SK-N-SH treated with all-trans-retinoic acid at 6 μM for 48 hours (cell line): ENCODE measurements at regions not wholly inside any gene's neighbourhood (a gene's known extent, or its start where the extent isn't known, plus 50 kb on each side); places are given as distances from the start of the nearest gene placed in this dataset.

Source experiments
- ARNTL ChIP-seq: fragments of 450-650 bp; formaldehyde crosslinking; IDR thresholded peaks from 2 replicates; pipeline ENCODE4 v1.5.0; 2020; ENCODE audit warnings: low read depth, mild to moderate bottlenecking, moderate library complexity, borderline replicate concordance
- BACH2 ChIP-seq: fragments of 250-450 bp; sonication (Bioruptor Pico); IDR thresholded peaks from 2 replicates; pipeline ENCODE4 v1.9.0; 2021; ENCODE audit warnings: mild to moderate bottlenecking, borderline replicate concordance
- CSRNP3 ChIP-seq: fragments of 250-450 bp; sonication (Bioruptor Pico); IDR thresholded peaks from 2 replicates; pipeline ENCODE4 v1.5.1; 2021; ENCODE audit warnings: mild to moderate bottlenecking, moderate library complexity
- OSR1 ChIP-seq: fragments of 250-450 bp; sonication (Bioruptor Pico); IDR thresholded peaks from 2 replicates; pipeline ENCODE4 v1.8.0; 2022; ENCODE audit warnings: moderate library complexity, mild to moderate bottlenecking, inconsistent platforms
- PATZ1 ChIP-seq: fragments of 250-450 bp; sonication (Bioruptor Pico); IDR thresholded peaks from 2 replicates; pipeline ENCODE4 v1.8.0; 2020; ENCODE audit warnings: mild to moderate bottlenecking, moderate library complexity, borderline replicate concordance
- POU6F1 ChIP-seq: fragments of 250-450 bp; sonication (Bioruptor Pico); IDR thresholded peaks from 2 replicates; pipeline ENCODE4 v1.8.0; 2021; ENCODE audit warnings: low read depth, mild to moderate bottlenecking, moderate library complexity, borderline replicate concordance
- RARB ChIP-seq: fragments of 250-450 bp; sonication (Bioruptor Pico); IDR thresholded peaks from 2 replicates; pipeline ENCODE4 v1.8.0; 2021; ENCODE audit warnings: mild to moderate bottlenecking, moderate library complexity
- SNAI2 ChIP-seq: fragments of 250-450 bp; sonication (Bioruptor Pico); IDR thresholded peaks from 2 replicates; pipeline ENCODE4 v1.5.0; 2020; ENCODE audit warnings: mild to moderate bottlenecking, moderate library complexity
- TCF4 ChIP-seq: fragments of 250-450 bp; sonication (Bioruptor Pico); IDR thresholded peaks from 2 replicates; pipeline ENCODE4 v1.8.0; 2021; ENCODE audit warnings: mild to moderate bottlenecking, moderate library complexity, borderline replicate concordance
- ZC3H10 ChIP-seq: fragments of 250-450 bp; sonication (Bioruptor Pico); IDR thresholded peaks from 2 replicates; pipeline ENCODE4 v1.5.1; 2021; ENCODE audit warnings: mild to moderate bottlenecking, moderate library complexity
- ZFP3 ChIP-seq: fragments of 250-450 bp; sonication (Bioruptor Pico); IDR thresholded peaks from 2 replicates; pipeline ENCODE4 v1.5.0; 2020; ENCODE audit warnings: mild to moderate bottlenecking, moderate library complexity
- ZFP30 ChIP-seq: fragments of 450-650 bp; formaldehyde crosslinking; IDR thresholded peaks from 2 replicates; pipeline ENCODE4 v1.5.0; 2022; ENCODE audit warnings: mild to moderate bottlenecking, moderate library complexity
- ZNF70 ChIP-seq: fragments of 450-650 bp; formaldehyde crosslinking; IDR thresholded peaks from 2 replicates; pipeline ENCODE4 v1.5.0; 2020; ENCODE audit warnings: mild to moderate bottlenecking, moderate library complexity
- ZNF8 ChIP-seq: fragments of 450-650 bp; formaldehyde crosslinking; IDR thresholded peaks from 2 replicates; pipeline ENCODE4 v1.5.0; 2020; ENCODE audit warnings: mild to moderate bottlenecking, moderate library complexity

GRCh38 chr4:110748071-110748470 is 125.2 kb upstream of the PITX2 start:
- TF ChIP-seq BACH2: no peak
- TF ChIP-seq ZFP3 (CRISPR knock-in tag): no peak
- no peak for TF ChIP-seq ZNF70 (CRISPR knock-in tag)
- no peak for TF ChIP-seq CSRNP3
- no peak for TF ChIP-seq OSR1 (CRISPR knock-in tag)
- TF ChIP-seq RARB (CRISPR knock-in tag): no peak
- no peak for TF ChIP-seq SNAI2
- TF ChIP-seq POU6F1 (CRISPR knock-in tag): no peak
- no peak for TF ChIP-seq ARNTL (CRISPR knock-in tag)
- TF ChIP-seq PATZ1 (CRISPR knock-in tag): no peak
- TF ChIP-seq ZC3H10 (CRISPR knock-in tag): no peak
- TF ChIP-seq ZFP30 (CRISPR knock-in tag): no peak
- TF ChIP-seq ZNF8 (CRISPR knock-in tag): no peak
- no peak for TF ChIP-seq TCF4 (CRISPR knock-in tag)
